ENCODE measurements at regions not wholly inside any gene's neighbourhood (a gene's known extent, or its start where the extent isn't known, plus 50 kb on each side); places are given as distances from the start of the nearest gene placed in this dataset.

GRCh38 chr2:120874888-120875275, 139.2 kb downstream of the GLI2 start:
- TF ChIP-seq CTCF (IDR thresholded peaks at IDR 0.05) = no peak
- TF ChIP-seq POLR2A (IDR thresholded peaks at IDR 0.05) = no peak
